ELF-1 (cell line): ENCODE measurements at regions not wholly inside any gene's neighbourhood (a gene's known extent, or its start where the extent isn't known, plus 50 kb on each side); places are given as distances from the start of the nearest gene placed in this dataset.

Experiments used
- DNase-seq: peaks from one replicate; pipeline ENCODE4 v3.0.0-alpha.2; 2016; ENCODE audit warnings: low read depth, low spot score

DNA sequence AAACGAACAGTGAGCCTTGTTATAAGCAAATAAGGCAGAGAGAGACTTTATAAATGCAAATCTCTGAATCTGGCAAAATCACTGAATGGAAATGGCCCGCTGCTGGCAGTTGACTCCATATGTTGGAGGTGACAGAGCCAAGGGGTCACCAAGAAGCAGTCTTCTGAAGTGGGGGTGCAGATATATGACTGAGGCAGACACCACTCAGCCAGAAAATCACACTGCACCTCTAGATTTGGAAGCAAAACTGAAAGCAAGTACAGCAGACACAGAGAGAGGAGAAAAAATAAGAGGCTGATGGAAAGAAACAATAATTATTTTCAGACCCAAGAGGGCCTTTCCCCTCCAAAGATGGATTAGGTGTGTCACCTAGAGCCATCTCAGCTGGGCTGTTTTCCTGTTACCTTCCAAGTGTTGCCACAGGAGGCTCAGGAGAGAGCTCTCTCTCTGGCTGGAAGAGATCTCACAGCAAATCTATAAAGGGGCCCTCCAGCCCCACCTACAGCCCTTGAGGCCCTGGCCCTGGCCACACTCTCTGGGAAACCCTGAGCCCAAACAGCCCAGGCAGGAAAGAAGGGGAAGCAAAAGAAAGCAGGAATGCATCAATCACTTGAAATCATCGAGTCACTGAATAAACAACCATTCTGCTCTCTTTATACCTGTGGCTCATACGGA lies 585.1 kb upstream of the PSMD7 start:
- peak; percentile 41 for DNase-seq

DNA sequence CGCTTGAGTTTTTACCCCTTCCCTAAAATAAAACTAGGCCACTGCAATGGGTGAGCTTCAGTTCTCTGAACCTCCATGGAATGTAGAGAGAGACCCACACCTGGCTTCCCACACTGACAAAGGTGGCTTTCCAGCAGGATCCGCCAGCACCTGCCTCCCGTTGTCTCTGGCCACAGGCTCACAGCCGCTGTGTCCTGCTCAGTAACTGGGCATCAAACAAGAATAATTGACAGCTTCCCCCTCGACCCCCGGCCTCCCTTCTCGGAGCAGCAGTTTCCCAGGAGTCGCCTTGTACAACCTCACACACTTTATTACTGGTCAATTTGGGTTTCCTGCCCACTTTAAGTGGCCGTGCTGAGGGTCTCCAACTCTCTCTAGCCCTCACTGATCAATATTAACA lies 586.1 kb upstream of the PSMD7 start:
- DNase-seq, result no peak

DNA sequence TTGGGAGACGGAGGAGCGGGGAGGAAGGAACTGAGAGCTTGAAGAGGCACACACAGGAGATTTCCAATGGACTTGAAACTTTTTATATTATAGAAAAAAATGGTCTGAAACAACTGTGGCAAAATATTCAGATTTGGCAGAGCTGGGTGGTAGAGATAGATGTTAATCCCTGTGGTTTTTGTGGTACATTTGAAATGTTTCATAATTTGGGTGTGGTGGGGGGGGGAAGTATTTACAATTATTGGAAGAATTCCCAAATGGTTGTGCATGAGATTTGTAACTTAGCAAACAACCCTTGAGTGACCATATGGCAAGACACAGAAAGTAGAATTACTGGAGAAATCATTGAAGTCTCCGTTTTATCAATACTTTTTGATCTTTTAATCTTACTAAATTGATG lies 588.8 kb upstream of the PSMD7 start:
- DNase-seq, result no peak

DNA sequence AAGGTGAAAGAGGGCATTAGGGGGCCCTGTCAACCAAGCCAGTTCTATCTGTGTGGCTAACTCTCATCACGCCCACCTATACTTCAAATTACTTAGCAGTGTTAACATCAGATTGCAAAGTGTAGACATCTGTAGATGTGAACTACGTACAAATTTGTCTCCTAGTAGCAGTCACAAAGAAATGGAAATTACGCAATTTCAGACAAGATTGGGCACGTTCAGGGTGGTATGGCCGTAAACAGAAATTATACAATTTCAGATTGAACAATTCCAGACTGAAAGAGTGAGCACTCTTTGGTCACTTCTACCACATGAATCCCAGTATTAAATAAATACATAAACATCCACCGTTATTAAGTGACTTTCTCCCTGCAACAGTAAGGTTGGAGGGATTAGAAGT lies 592.7 kb upstream of the PSMD7 start:
- no peak for DNase-seq

DNA sequence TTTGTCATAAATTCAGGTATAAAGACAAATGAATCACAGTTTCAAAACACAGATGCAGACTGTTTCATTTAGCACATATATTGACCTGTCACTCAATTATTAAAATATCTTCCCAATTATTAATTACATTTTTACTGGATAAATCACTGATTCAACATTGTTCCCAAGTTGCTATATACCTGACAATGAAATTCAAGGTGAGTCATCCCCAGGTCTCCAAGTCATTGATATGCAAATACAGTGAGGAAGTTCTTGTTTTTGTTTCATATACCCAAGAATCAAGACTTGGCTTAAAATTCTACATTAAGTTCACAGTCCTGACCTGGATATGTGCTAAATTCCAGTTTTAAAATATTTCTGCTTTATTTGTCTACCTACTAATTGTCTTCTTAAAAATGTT lies 599.3 kb upstream of the PSMD7 start:
- DNase-seq, result no peak

DNA sequence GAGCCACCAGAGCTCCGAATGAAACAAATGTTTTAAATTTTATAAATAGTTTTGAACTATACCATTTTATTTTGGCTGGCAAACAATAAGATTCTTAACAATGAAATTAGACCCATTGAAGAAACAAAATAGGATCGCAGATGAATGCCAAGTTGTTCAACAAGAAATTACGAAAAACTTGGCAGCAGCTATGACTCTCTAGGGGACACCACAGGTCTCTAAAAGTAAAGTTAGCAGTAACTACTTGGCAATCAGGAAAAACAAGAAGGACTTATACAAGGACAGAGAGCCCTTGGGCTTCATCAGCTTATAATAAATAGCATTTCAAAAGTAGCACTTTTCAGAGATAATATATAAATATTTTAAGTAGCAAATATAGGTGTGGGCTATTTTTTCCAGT lies 603.8 kb upstream of the PSMD7 start:
- no peak for DNase-seq

DNA sequence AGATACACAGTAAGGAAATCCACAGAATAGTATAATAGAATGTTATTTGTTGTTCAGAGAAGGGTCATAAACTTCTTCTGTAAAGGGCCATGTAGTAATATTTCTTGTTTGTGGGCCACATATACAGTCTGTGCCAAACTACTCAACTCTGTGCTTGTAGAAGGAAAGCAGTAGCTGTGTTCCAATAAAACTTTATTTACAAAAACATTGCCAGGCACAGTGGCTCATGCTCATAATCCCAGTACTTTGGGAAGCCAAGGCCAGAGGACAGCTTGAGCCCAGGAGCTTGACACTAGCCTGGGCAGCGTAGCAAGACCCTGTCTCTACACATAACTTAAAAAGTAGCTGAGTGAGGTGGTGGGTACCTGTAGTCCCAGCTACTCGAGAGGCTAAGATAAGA lies 612.8 kb upstream of the PSMD7 start:
- no peak for DNase-seq

DNA sequence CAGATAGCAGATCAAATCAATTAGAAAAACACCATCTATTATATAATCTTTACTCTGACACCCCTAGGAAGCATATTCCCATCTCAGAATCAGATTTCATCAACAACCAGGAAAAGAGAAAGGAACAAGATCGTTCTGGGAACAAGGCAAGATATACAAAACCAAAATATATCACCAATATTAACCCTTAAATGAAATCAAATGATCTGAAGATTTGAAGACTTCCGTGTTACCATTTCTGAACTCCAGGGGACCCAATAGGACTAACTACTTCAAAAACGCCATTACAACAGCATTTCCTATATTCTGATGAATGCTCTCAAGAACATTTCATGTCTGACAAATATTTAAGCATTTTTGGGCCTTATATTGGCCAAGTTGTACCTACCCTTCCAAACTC lies 624.2 kb upstream of the ZFHX3 start:
- DNase-seq, result no peak

DNA sequence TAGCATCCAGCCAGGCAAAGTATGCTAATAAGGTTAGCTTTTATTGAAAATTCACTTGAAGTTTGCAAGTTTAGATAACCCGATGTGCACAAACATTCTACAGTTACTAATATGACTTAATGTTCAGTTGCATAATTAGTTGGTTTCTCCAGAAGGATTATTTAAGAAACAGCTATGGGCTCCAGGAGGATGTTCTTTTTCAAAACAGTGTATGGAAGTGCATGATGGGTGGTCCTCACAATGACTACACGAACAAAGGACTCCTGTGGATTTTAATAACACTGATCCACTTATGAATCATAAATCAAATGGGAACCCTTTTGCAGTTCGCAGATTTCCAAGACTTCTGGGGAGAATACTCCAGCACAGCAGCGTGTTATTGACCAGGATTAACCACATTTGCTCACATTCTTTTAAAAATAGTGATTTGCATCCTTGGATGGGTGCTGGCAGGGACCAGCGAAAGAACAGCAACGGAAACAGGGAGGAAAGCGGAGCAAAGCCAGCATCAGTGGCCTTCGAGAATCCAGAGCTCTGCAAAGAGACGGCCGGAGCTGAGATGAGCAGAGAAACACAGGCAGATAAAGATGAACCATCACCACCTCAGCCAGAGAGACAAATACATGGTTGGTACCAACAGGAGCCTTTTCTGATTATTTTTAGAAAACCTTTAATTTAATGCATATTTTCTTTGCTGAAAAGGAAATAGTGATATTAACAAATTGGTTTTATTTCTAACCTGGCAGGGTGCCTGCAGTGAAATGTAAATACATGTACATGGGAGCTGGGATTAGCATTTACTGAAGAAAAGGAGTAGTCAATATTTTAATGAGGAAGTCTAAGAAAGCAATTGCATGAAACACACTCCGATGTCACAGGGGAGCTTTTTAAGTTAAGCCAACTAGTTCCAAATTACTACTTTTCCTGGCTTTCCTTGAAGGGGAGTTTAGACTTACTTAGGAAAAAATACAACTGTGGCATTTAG lies 623.2 kb upstream of the ZFHX3 start:
- no peak for DNase-seq

DNA sequence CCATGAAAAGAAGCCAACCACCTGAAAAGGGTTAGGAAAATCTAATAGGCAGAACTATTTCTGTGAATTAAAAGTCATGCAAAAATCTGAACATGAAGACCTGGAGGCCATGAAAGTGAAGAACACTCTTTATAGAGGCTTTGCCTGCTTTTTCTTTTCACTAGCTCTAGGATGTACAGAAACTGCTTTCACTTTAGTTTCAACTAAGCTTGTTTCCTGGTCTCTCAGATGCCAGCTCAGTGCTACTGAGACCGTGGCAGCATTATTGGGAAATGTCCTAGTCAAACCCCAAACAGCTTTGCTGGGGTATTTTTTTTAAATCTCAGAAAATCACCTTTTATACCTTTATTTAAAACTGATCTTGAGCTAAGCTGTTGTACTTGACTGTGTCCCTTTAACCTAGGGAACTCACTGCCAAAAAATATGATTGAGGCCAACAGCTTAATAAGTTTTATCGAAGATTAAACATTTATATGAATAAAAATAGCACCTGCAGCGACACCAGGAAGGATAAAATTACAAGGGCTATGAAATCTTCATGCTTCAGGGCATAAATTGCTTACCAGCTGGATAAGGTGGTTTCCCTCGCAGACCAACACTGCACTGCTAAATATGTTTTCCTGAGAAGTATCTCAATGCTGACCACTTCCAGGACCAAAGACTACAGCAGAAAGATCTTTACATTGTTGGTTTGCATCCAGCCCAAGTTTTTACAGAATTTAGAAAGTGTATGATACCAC lies 621.8 kb upstream of the ZFHX3 start:
- no peak for DNase-seq

DNA sequence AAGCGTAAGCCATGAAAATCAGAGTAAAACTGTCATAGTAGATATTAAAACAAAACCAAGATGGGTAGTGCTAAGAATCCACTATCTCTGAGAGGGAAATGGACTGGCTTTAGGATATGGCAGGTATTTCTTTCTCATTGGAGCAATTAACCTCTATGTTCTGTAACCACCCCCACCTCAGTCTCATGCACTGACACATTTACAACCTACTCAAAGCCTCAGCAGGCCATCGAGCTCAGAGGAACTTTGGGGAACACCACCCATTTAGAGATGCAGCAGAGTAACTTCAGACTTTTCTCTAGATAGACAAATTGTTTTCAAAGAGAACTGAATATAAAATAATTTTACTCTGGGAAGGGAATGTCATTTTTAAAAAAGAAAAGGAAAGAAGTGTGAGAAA lies 615.8 kb upstream of the ZFHX3 start:
- no peak for DNase-seq

DNA sequence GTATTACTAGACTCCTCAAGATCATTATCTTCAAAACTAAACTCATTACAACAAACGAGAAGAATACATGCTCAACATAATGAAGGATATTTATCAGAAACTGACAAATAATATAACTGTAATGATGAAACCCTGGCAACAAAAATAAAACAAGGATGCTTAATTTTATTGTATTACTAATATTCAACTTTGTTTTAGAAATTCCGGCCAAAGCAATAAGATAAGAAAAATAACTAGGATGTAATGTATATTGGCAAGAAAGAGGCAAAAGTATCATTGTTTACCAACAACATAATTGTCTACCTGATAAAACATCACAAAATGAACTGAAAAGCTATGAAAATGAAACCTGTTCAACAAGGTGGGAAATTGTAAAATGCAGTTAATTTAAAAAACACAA lies 588.3 kb upstream of the ZFHX3 start:
- DNase-seq, result no peak

DNA sequence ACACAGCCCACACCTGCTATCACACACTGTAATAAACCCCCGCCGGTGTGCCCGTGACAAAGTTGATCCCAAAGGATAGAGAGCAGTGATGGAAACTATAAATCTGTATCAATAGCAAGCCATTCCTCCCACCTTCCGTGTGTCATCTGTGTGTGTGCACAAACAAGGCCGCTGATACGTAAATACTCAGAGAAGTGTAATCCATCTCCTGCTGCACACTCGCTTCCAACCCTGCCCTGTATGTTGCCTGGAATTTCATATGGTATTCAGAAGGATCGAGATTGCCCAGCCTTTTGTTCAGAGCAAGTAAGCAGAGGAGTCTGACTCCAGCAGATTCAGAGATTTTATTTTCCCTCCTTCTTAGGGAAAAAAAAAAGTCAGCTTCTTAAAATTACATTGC lies 581.1 kb upstream of the ZFHX3 start:
- no peak for DNase-seq

DNA sequence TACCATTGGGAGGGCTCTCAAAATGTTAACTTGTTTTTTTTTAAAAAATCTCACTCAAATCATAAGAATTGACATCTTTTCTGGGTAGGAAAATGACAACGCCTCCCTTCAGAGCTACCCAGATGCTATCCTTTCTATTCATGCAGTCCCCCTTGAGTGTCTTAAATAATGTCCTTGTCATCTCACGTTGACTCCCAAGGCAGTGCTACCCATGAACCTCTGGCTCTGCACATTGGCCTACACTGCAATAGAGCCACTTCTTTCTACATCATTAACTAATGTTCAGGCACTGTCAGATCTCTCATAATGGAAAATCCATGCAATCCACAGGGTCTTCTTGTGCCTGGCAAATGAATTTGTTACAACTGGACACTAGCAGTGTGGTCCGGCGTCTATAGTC lies 569.8 kb upstream of the ZFHX3 start:
- no peak for DNase-seq

DNA sequence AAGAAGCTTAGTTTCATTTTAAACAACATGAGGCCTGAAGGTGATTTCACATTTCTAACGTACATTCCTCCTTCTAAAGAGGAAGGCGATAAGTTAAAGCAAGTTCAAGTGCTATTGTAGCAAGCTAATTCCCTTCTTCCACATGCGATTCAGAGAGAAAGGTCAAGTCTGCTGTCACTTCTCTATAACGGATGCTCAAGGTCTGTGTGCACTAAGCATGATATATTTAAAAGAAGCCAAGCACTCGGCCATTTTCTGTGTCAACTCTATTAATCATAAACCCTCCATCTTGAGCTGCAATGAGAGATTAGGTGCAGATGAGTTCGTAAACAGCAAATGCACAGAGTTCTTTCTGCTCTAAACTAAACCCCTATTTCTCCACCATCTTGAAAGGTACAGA lies 568.8 kb upstream of the ZFHX3 start:
- DNase-seq, result no peak

DNA sequence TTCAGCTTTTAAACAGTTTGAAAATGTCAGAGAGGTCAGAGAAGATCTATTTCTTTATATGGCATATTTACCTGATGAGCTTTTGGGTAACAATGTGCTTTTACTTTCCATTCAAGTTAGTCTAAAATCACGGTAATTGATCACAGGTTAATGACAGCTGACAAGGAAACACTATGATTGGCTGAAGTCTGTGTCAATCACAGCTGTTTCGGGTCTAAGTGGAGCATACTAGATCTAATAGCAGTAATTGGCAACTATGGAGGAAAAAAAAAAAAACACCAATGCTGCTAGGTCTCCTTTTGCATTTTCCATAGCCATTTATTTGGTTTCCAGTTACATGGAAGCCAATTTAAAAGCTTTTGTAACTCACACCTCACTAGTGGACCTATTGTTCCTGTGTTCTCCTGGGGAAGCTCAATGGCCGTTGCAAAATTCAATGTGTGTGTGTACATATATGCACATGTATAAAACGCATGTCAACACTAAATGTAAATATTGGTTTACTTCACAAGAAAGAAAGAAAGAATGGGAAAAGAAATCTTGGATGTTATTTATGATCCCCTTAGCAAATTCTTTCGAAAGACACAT lies 568.3 kb upstream of the ZFHX3 start:
- DNase-seq, result no peak

DNA sequence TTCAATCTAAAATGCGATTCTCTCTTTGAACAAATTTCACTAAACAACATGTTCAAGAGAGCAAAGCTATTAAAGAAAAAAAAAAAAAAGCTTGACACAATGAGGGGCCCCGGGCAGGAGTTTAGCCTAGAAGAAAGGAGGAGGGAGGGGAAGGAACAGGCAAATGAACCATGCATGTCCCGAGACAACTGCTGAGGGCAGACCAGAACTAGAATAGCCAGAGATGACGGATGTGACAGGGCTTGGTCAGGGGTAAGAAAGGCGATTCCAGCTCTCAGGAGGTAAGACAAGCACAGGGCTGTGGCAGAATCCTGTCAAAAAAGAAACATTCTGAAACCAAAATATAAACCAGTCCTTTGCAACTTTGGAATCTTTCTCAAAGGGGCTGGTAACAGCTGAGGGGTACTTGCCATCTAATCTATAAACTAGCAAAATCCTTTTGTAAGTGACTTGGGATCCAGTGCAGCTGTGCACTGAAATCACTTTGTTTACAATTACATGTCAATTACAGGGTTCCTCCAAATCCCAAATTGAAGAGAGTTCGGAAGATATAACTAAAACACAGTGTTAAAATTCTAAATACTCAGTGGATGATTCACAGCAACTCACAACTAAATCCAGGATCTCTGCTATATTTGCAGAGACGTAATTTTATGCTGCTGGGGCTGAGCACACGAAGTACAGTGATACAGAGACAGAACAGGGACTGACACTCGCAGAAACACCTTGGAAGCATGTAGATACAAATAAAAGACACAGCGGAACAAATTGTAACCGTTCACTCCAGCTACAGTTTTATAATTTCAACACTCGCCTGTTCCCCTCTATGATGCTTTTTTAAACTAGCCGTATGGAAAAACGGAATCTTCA lies 567.4 kb upstream of the ZFHX3 start:
- peak; percentile 31 for DNase-seq

DNA sequence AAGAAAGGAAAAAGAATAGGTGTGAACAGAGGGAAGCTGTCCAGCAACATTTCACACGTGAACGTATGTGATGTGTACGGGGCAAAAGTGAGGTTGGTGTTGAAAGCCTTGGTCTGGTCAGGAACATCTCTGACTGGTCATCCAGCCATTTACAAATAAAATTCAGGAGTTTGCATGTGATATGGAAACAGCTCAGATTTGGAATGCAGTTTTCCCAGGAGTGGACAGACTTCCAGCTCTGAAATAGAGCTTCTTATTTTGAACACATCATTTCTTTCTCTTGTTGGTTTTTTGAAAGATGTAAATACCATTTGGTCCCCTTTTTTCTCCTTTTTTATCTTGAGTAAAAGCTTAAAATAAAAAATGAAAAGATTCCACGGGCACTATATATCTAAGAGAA lies 566.2 kb upstream of the ZFHX3 start:
- DNase-seq, result no peak

DNA sequence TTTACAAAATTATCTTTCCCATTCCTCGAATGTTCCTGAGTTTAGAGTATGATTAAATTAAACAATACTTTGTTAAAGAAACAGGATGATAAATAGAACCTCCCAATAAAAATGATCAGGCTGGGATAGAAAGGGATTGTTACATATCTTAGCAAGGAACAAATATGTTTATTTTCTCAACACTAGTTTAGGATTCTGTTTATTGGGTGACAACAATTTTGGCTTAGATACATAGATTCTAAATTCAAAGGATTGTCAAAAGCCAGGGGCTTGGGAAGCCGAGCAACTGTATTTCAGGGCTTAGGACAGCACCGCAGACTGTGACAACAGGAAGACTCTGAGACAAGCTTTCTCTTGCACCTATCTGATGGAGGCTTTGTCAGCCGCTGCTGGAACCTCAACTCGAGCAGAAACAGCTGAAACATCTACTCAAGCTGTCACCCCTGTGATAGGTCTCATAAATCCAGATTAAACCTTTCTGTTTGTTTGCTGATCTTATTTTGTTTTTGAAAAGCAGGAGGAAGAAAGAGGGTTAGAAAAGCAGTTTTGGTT lies 562.8 kb upstream of the ZFHX3 start:
- no peak for DNase-seq

DNA sequence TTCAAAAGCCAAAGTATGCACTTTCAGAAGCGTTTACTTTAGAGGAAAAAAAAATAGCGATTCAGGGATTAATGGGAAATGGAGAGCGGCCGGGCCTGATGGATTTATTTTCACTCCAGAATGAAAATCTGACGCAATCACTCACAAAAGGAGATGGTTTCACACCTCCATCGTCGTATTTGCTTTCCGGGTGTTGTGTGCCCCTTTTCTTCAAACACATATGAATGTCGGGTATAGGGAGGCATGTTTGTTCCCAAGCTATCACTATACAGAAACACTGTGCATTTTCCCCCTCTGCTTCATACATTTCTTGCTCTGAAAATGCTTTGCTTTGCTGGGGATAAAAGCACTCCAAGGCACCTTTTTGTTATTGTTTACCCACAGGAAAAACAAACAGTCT lies 562.2 kb upstream of the ZFHX3 start:
- no peak for DNase-seq

DNA sequence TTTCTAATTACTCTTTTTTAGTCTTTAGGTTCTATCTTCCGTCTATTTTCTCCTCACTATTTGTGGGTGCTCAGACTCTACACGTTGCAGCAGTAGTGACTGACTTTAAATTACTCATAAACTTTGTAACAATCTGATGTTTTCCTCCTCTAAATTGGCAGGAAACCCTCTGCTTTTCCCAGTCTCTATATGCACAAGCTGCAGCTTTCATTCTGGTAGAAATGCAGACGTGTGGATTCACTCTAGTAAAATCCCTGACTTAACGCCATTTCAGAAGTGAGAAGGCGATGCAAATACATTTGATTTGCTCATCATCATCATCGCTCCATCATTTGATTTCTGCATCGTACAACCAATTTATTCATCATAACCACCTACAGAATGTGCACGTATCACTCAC lies 561.0 kb upstream of the ZFHX3 start:
- no peak for DNase-seq
